ENCODE measurements at regions not wholly inside any gene's neighbourhood (a gene's known extent, or its start where the extent isn't known, plus 50 kb on each side); places are given as distances from the start of the nearest gene placed in this dataset.

DNA sequence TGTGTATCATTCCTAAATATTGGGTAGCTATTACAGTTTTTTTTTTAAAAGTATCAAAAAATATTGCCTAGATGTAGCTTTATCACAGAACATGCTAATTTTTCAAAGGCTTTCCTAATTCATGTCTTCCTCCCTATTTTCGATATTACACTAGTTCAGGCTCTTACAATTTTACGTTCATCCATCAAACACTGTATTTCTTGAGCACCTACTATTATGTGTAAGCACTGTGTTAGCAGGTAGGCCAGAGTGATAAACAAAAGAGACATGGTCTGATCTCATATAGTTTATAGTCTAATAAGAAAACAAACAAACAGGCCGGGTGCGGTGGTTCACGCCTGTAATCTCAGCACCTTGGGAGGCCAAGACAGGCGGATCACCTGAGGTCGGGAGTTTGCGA, 69.5 kb downstream of the FAM217A start:
- H3K27me3 Mint-ChIP-seq (ENCODE audit: insufficient read depth), result no peaks in the 10 kb centered on the region
- DNase-seq, result no peak
- peaks cover 25% of the 10 kb centered on the region for H3K36me3 Mint-ChIP-seq (ENCODE audit: low read depth)
- H3K27ac Mint-ChIP-seq, result no peak overlapping the region
- Histone ChIP-seq H3K27me3 (ENCODE audit: control insufficient read depth, insufficient read depth, low read length, poor library complexity, severe bottlenecking) (no peaks in the 10 kb centered on the region), H3K27ac (ENCODE audit: low read depth, low read length) (no peak overlapping the region), H3K36me3 (ENCODE audit: control insufficient read depth, insufficient read depth, low read length) (peaks cover 12% of the 10 kb centered on the region), H3K9me3 (ENCODE audit: control insufficient read depth, low read length) (peaks cover 14% of the 10 kb centered on the region), H3K4me3 (ENCODE audit: low read length) (no peak overlapping the region), H3K4me1 (ENCODE audit: control insufficient read depth, insufficient read depth, low read length) (peaks cover 6% of the 10 kb centered on the region), H3K9ac (ENCODE audit: extremely low read depth, low read length, poor library complexity, severe bottlenecking) (no peak overlapping the region)
- peaks cover 14% of the 10 kb centered on the region for H3K9me3 Mint-ChIP-seq
- peaks cover 14% of the 10 kb centered on the region for H3K4me1 Mint-ChIP-seq
- no peak overlapping the region for H3K4me3 Mint-ChIP-seq
- TF ChIP-seq, protein P1, sequence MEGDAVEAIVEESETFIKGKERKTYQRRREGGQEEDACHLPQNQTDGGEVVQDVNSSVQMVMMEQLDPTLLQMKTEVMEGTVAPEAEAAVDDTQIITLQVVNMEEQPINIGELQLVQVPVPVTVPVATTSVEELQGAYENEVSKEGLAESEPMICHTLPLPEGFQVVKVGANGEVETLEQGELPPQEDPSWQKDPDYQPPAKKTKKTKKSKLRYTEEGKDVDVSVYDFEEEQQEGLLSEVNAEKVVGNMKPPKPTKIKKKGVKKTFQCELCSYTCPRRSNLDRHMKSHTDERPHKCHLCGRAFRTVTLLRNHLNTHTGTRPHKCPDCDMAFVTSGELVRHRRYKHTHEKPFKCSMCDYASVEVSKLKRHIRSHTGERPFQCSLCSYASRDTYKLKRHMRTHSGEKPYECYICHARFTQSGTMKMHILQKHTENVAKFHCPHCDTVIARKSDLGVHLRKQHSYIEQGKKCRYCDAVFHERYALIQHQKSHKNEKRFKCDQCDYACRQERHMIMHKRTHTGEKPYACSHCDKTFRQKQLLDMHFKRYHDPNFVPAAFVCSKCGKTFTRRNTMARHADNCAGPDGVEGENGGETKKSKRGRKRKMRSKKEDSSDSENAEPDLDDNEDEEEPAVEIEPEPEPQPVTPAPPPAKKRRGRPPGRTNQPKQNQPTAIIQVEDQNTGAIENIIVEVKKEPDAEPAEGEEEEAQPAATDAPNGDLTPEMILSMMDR (conservative IDR thresholded peaks at IDR 0.05), result no peak
- 86 to 100% methylated on average over 3 to 8 of the region's 8 CpGs for WGBS, 2 experiments (ENCODE audit: insufficient coverage in 1 of 2, insufficient read length in 1 of 2)

DNA sequence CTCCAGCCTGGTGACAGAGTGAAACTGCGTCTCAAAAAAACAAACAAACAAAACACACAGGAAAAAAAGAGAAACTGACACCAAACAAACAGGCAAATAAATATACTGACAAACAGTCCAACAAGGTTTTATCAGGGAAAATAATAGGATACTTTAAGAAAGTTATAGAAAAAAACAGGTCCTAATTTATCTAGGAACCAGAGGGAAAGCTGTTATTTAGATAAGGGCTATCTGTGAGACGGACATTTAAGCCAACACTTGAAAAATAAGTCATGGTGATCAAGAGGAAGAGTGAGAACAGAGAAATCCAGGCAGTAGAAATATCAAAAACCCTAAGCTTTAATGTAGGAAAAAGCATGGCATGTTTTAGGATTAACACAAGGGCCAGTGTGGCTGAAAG, 68.9 kb downstream of the FAM217A start:
- peaks cover 14% of the 10 kb centered on the region for H3K9me3 ChIP-seq (ENCODE audit: control insufficient read depth, low read length)
- Mint-ChIP-seq H3K4me1 (peaks cover 13% of the 10 kb centered on the region), H3K36me3 (ENCODE audit: low read depth) (peaks cover 31% of the 10 kb centered on the region), H3K4me3 (no peak overlapping the region), H3K27me3 (ENCODE audit: insufficient read depth) (no peaks in the 10 kb centered on the region), H3K27ac (peak overlapping the region; percentile 29), H3K9me3 (peaks cover 14% of the 10 kb centered on the region)
- peaks cover 18% of the 10 kb centered on the region for H3K36me3 ChIP-seq (ENCODE audit: control insufficient read depth, insufficient read depth, low read length)
- no peak overlapping the region for H3K4me3 ChIP-seq (ENCODE audit: low read length)
- WGBS, 2 experiments (ENCODE audit: insufficient coverage in 1 of 2, insufficient read length in 1 of 2), result 89 to 100% methylated on average over 1 to 2 of the region's 2 CpGs
- H3K9ac ChIP-seq (ENCODE audit: extremely low read depth, low read length, poor library complexity, severe bottlenecking), result no peak overlapping the region
- no peak overlapping the region for H3K27ac ChIP-seq (ENCODE audit: low read depth, low read length)
- TF ChIP-seq, protein P1 (conservative IDR thresholded peaks at IDR 0.05), result no peak
- DNase-seq, result no peak
- H3K4me1 ChIP-seq (ENCODE audit: control insufficient read depth, insufficient read depth, low read length), result peaks cover 4% of the 10 kb centered on the region
- H3K27me3 ChIP-seq (ENCODE audit: control insufficient read depth, insufficient read depth, low read length, poor library complexity, severe bottlenecking), result no peaks in the 10 kb centered on the region

DNA sequence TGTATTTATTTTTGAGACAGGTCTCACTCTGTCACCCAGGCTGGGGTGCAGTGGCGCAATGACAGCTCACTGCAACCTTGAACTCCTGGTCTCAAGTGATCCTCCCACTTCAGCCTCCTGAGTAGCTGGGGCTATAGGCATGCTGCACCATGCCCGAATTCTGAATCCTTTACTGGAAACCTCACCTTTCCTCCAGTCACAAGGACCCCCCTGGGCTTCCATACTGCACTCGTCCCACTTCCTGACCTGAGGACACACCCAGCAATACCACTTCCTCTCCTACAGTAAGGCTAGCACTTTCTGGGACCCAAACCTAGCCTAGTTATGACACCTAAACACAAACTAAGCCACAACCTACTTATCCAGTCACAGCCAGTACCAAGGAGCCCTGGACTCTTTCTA, 68.2 kb downstream of the FAM217A start:
- peaks cover 13% of the 10 kb centered on the region for H3K4me1 Mint-ChIP-seq
- H3K4me3 Mint-ChIP-seq, result no peak overlapping the region
- Histone ChIP-seq H3K27me3 (ENCODE audit: control insufficient read depth, insufficient read depth, low read length, poor library complexity, severe bottlenecking) (no peaks in the 10 kb centered on the region), H3K9me3 (ENCODE audit: control insufficient read depth, low read length) (peaks cover 14% of the 10 kb centered on the region), H3K27ac (ENCODE audit: low read depth, low read length) (no peak overlapping the region), H3K4me3 (ENCODE audit: low read length) (no peak overlapping the region), H3K4me1 (ENCODE audit: control insufficient read depth, insufficient read depth, low read length) (peaks cover 3% of the 10 kb centered on the region), H3K9ac (ENCODE audit: extremely low read depth, low read length, poor library complexity, severe bottlenecking) (no peak overlapping the region), H3K36me3 (ENCODE audit: control insufficient read depth, insufficient read depth, low read length) (peaks cover 19% of the 10 kb centered on the region)
- TF ChIP-seq, protein P1 (conservative IDR thresholded peaks at IDR 0.05), result no peak
- peaks cover 33% of the 10 kb centered on the region for H3K36me3 Mint-ChIP-seq (ENCODE audit: low read depth)
- DNase-seq, result no peak
- 92% methylated on average over 3 of the region's 3 CpGs for WGBS, 2 experiments (ENCODE audit: insufficient coverage in 1 of 2, insufficient read length in 1 of 2)
- H3K27ac Mint-ChIP-seq, result peak overlapping the region; percentile 42
- peaks cover 14% of the 10 kb centered on the region for H3K9me3 Mint-ChIP-seq
- no peaks in the 10 kb centered on the region for H3K27me3 Mint-ChIP-seq (ENCODE audit: insufficient read depth)
